Stimulated activated CD4-positive, alpha-beta T cell treated with anti-CD3 and anti-CD28 coated beads, Interleukin-1b, Interleukin-23, amount 100 ng/mL, for 24 hours (primary cell): ENCODE measurements at regions not wholly inside any gene's neighbourhood (a gene's known extent, or its start where the extent isn't known, plus 50 kb on each side); places are given as distances from the start of the nearest gene placed in this dataset.
"Not testable (repeated sequence)": the region's sequence is repeated elsewhere in the genome, so short reads cannot be mapped to it uniquely, and the experiment has no call there.

ENCODE experiments used
- DNase-seq, 4 experiments: peaks; one replicate each; pipeline ENCODE4 v3.0.0-alpha.2; 2020; ENCODE audit warnings: low read depth in 4 of 4, low spot score in 1 of 4

DNA sequence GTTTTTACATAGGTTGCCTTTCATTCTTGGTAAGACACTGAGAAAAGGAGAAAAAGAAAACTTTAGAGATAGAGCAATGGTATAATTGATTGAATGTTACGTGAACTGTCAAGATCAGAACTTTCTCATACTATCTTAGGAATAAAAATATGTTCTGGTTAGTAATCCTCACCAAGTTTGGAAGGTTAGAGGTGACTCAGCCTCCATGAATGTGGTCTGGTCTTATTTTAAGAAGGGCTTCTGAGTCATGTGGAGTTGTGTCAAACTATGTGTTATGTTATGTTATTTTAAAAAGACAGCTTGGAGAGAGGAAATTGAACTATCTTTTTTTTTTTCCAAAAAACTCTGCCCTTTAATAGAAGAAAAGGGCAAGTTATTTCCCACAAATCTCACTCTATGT, 458.6 kb upstream of the KLF6 start:
- no peak for DNase-seq

DNA sequence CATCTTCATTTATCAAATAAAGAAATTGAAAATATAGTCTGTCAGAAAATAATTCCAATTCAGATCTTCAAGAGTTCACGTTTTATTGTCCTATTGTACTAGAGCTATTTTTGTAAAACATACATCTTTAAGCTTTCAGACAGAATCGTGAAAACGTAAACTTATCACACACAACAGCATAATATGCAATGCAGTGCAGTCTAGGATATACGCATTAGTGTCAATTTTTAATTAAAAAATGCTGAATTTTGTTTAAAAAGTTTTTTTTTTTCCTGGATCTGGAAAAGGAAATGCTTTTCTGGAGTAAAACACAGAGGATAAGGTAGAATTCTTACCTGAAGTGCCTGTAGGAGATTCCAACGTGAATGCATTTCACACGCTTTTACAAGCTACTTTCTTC, 458.2 kb upstream of the KLF6 start:
- no peak for DNase-seq

DNA sequence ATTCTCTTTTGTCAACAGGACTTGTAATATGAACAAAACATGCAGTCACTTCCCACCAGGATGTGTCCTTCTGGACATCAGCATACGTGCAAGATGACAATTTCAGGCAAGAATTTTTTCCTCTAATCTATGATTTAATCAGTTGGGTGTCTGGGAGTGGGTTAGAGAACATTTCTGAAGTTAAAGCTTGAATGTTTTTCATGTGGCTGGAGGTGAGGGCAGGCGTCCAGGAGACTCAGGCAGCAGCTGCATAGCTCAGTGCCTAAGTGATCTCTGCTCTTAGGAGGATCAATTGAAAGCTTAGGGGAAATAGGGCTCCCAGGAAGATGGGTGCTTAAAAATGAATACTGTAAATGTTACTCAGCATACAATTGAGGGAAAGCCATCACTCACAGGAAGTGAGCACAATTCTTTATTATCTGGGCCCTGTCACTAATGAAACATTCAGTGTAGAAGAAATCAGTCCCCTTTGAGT, 457.6 kb upstream of the KLF6 start:
- no peak for DNase-seq

GRCh38 chr10:4241724-4242345, 456.8 kb upstream of the KLF6 start:
- DNase-seq, result no peak

GRCh38 chr10:4240608-4241197, 455.7 kb upstream of the KLF6 start:
- DNase-seq, result no peak

- DNase-seq, result no peak
Measured at GRCh38 chr10:4239186-4239585, 454.2 kb upstream of the KLF6 start.

- DNase-seq, result not testable (repeated sequence)
Measured at GRCh38 chr10:4236905-4237304, 451.9 kb upstream of the KLF6 start.

DNA sequence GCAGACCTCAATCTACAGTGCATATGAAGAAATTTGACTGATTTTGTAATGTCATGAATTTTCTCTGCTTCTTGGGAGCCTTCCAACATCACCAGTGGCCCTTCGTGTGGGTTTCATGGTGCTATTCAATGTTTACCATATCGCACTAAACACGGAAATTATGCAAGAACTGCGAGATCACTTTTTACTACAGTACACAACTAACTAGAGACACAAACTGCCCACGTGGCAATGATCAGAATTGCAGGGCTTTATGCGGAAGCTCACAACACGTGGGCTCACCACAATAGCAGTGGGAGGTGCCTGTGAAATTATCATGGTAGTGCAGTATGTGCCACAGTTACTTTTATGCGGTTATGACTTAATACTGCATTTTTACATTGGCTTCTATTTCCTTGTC, 449.7 kb upstream of the KLF6 start:
- DNase-seq, result no peak

- no peak for DNase-seq
Measured at GRCh38 chr10:4231439-4231838, 446.4 kb upstream of the KLF6 start.

DNA sequence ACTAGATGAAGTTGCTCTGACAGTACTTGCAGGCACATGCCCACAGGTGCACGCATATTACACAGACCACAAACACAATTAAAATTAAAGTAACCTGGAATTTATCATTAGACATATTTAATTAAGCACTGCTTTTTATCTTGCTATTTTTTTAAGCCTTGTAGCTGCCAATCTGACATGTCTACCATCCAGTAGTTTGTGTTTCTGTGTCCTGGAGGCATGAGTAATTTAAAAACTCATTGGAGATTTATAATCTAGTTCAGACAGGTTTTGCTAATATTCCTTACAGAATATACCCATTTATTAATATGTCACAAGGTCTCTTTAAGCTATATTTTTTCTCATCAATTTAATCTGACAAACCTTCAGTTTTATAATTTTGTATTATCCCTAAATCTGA, 445.0 kb upstream of the KLF6 start:
- DNase-seq, result no peak

- DNase-seq, result no peak
Measured at GRCh38 chr10:4229106-4229505, 444.1 kb upstream of the KLF6 start.

DNA sequence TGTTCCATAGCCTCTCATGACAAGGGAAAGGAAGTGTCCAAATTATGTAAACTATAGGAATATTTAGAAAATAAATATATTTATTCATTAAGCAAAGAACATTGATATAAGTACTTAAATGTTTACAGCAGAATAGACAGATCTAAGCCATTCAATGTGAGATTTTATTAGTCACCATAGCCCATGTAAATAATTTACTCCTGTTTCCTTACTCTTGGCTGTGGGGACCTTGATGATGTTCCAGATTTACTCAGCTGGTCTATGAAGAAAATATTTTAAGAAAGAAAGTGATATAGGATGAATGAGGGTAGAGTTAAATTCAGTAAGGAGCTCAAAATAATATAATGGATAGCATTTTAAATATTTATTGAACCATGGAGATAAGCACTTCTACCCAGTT, 442.6 kb upstream of the KLF6 start:
- DNase-seq, result no peak

GRCh38 chr10:4226941-4227540, 442.0 kb upstream of the KLF6 start:
- no peak for DNase-seq

- no peak for DNase-seq
Measured at GRCh38 chr10:4224178-4224577, 439.2 kb upstream of the KLF6 start.

- not testable (repeated sequence) for DNase-seq
Measured at GRCh38 chr10:4221310-4221709, 436.3 kb upstream of the KLF6 start.

- DNase-seq, result no peak
Measured at GRCh38 chr10:4219901-4220300, 434.9 kb upstream of the KLF6 start.

- DNase-seq, result no peak
Measured at GRCh38 chr10:4217653-4218052, 432.6 kb upstream of the KLF6 start.

DNA sequence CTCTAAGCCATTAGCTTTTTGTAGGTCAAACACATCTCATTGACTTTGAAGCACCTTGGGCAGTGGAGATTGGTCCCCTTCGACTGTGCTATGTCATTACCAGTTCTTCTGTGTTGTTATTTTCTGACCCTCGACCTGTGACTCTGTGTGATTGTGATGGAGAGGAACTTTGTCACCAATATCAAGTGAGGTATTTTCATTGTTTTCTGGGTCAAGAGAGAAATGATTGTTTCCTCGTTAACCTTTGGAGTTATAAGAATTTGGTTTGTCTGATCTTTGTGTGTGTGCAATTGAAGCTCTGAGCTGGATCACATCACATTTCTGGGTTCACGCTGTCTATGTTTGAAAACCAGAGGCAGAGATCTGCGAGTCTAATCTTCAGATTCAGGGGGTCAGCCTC, 432.2 kb upstream of the KLF6 start:
- DNase-seq, result no peak

DNA sequence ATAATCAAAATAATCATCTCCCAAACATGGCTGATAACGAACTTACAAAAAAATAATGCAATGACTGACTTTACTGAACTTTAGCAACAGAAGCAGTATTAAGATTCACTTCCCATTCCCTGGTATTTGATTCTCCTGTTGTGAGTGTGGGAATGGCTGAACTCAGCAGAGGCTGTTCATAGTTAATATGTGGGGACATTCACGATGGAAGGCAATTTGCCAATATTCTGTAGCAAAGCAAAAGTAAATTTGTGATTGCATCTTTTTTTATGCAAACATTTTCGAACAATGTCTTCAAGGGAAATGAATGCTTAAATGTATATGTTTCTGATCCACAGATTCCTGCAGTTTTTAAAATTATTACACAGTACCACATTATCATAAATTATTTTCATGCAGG, 431.7 kb upstream of the KLF6 start:
- no peak for DNase-seq

DNA sequence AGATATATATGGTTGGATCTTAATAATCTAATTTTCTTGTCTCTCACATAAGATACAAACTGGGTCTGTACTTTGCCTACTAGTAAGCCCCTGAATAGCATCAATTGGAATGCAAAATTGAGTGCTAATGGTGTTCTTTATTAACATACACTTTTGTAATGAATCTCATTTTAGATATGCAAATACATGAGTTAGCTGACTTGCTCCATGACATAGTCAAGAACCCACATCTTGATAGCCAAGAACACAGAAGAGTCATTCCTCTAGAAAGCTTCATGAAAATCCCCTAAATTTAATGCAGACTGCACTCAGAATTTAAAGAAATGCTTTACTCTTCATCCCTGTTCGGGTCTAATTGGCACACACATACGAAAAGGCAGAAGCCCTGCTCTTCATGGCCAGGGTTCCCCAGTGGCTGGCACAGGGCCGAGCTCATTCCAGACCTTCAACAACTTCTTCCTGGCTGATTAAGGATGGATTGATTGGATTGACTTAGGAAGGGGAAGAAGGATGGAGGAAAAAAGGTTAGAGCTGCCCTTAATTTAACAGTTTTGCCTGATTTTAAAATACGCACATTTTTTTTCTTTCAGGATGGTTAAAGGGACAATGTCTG, 431.1 kb upstream of the KLF6 start:
- DNase-seq, result no peak

GRCh38 chr10:4215485-4215884, 430.5 kb upstream of the KLF6 start:
- DNase-seq, result no peak

GRCh38 chr10:4214908-4215307, 429.9 kb upstream of the KLF6 start:
- no peak for DNase-seq
